Left hindlimb (tissue), 1 donor: ENCODE measurements at regions not wholly inside any gene's neighbourhood (a gene's known extent, or its start where the extent isn't known, plus 50 kb on each side); places are given as distances from the start of the nearest gene placed in this dataset.

Experiments used
- DNase-seq: peaks from one replicate; pipeline ENCODE4 v3.0.0-alpha.2; 2018

- no peak for DNase-seq
Measured at GRCh38 chr1:115411371-115412063, 73.5 kb upstream of the NGF start.

DNA sequence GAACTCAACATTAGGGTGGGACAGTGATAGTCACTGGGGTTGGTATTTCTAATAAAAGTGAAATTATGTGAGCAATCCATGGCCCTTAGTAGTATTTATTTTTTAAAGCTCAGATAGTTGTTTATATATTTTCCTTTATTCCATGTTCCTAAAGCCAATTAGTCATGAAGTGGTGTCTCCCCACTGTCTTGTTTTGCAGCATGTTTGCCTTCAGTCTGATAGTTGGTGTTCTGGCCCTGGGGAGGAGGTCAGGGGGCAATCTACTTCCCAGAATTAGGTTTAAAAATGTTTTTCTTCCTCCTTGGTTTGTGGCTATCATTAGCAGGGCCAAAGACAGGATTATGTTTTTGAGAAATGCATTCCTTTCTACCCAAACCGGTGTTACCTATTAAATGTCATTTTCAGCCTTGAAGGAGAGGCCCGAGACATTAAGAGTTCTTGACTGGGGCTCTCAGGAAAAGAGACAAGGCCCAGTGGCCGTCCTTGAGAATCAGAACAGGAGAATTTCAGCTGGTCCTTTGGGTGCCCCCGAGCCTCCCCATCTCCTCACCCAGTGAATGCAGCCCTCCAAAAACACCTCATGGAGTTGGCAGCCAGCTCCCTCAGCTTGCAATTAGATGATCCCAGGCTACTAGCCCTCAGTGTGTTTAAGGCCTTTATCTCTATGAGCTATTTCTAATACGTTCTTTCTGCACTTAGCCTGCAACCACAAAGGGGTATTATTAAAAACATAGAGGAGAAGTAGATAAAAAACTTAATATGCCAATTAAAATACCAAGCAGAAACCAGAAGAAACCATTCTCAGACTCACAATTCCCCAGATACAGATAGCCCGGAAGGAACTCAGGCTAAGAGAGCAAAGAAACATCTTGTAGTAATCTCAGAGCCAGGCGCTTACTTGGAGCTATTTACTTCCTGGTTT is 71.3 kb upstream of the NGF start:
- DNase-seq, result no peak

- no peak for DNase-seq
Measured at GRCh38 chr1:115408533-115408932, 70.5 kb upstream of the NGF start.

GRCh38 chr1:115404911-115405310 is 66.9 kb upstream of the NGF start:
- DNase-seq, result no peak

- DNase-seq, result no peak
Measured at GRCh38 chr1:115402753-115403184, 64.7 kb upstream of the NGF start.

DNA sequence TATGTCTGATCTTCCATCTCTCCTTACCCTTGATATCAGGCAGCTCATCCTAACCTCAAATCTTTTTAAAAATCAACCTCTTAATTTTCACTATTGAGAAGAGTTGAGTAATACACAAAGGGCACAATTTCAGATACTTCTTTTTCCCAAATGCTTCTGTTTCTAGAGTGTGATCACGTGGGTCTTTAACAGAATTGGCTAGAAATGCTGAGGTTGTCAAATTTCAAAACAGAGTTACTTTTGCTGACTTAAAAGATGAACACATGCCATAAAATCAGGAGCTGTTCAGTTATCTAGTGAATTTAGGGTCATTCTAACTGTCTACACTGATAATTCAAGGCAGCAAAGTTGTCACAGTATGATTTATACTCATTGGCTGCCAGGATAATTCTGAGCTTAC is 63.6 kb upstream of the NGF start:
- DNase-seq, result no peak

- DNase-seq, result no peak
Measured at GRCh38 chr1:115400891-115401290, 62.8 kb upstream of the NGF start.

DNA sequence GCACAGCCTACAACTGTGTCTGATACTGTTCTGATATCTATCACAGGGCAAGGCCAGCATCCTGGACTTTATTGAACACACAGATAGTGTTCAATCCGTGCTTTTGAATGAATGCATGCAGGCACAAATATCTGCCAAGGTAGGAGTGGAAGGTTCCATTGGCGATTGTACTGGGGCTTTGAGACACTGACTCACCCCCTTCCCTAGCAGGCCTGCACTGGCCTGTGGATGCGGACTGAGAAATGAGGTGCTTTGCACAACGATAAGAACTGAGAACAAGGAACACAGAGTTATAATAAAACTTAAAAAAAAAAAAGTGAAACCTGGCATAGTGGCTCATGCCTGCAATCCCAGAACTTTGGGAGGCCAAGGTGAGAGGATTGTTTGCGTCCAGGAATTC is 62.4 kb upstream of the NGF start:
- no peak for DNase-seq

GRCh38 chr1:115398745-115399144 is 60.7 kb upstream of the NGF start:
- DNase-seq, result no peak
